ENCODE measurements at regions not wholly inside any gene's neighbourhood (a gene's known extent, or its start where the extent isn't known, plus 50 kb on each side); places are given as distances from the start of the nearest gene placed in this dataset.

DNA sequence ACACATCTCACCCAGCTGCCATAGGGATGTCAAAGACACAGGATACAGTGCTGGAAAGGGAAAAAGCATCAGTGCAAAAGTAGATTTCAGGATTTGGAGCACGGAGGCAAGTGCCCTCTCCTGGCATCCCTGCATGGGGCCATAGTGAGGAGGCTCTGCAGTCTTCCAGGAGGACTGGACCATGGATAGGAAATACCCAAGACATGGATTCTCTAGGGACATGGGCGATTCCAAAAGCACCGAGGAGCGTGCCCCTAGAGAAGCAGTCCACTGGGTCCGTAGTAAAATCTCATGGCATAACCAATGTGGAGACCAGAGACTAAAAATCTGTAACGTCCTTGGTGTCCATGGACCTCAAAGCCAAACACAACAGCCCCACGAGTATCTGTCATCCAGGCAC, 818.2 kb downstream of the KCNJ18 start:
- no peak for TF ChIP-seq TAF1 (IDR thresholded peaks at IDR 0.05; ENCODE audit: borderline replicate concordance, low read depth, low read length)
- TF ChIP-seq POLR2A (IDR thresholded peaks at IDR 0.05; ENCODE audit: low read depth, low read length), result no peak
- TF ChIP-seq POLR2AphosphoS5 (IDR thresholded peaks at IDR 0.05; ENCODE audit: low read depth, low read length), result no peak
